Left renal pelvis (tissue), 4 donors: ENCODE measurements at regions not wholly inside any gene's neighbourhood (a gene's known extent, or its start where the extent isn't known, plus 50 kb on each side); places are given as distances from the start of the nearest gene placed in this dataset.

ENCODE experiments used
- DNase-seq, 4 donors: peaks; one replicate each; pipeline ENCODE4 v3.0.0-alpha.2; 2013; ENCODE audit warnings: low read depth in 4 of 4, low spot score in 3 of 4

DNA sequence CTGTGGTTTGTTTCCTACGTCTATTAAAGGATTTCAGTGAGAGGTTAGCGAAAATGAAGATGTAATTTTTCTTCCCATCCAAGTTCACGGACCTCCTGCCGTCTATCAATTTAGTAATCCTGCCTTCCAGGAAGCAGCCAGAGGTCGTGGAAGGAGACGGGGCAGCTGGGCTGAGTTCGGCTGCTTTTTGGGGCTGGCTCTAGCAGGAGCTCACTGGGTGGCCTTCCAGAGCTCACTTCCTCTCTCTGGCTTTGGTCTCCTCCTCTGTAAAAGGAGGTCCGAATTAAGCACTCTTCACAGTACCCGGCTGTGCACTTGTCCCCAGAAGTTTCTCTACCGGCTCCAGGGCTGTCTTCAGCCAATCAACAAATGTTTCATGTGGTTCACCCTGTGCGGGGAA lies 295.4 kb downstream of the BCOR start:
- DNase-seq, result no peak

DNA sequence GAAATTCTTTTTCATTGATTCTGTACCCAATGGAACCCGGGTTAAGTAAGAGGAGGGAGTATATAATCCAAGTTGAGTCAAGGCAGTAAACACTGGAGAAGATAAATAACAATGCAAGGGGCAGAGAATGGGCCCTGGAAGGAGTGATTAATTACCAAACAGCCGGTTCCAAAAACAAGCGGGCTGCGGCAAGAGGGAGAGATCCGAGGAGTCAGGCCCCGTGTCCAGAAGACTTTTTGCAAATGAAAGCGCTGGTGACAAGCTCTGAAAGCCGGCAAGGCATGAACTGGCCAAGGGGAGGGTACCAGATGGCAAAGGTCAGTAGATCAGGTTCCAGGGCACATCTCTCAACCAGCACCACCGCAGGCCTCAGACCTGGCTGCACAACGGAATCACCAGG lies 294.9 kb downstream of the BCOR start:
- no peak for DNase-seq

DNA sequence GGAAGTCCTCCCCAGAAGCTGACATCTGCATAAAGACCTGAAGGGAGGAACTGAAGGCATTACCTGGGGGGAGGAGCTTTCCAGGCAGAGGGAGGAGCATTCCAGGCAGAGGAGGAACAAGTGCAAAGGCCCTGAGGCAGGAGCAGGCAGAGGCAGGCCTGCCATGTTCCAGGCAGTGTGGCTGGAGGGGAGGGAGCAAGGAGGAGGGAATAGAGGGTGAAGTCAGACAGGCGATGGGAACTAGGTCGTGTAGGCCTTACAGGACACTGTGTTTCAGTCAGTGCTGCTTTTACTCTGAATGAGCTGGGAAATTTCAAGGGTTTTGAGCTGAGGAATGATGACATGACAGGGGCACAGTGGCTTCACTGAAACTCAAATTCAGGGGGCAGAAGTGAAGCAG lies 292.7 kb downstream of the BCOR start:
- DNase-seq, result no peak

DNA sequence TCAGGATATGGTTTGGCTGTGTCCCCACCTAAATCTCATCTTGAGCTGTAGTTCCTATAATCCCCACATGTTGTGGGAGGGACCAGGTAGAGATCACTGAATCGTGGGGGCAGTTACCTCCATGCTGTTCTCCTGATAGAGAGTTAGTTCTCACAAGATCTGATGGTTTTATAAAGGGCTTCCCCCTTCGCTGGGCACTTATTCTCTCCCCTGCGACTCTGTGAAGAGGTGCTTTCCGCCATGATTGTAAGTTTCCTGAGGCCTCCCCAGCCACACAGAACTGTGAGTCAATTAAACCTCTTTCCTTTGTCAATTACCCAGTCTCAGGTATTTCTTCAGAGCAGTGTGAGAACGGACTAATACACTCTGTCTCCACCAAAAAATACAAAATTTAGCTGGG lies 291.9 kb downstream of the BCOR start:
- DNase-seq, result no peak

DNA sequence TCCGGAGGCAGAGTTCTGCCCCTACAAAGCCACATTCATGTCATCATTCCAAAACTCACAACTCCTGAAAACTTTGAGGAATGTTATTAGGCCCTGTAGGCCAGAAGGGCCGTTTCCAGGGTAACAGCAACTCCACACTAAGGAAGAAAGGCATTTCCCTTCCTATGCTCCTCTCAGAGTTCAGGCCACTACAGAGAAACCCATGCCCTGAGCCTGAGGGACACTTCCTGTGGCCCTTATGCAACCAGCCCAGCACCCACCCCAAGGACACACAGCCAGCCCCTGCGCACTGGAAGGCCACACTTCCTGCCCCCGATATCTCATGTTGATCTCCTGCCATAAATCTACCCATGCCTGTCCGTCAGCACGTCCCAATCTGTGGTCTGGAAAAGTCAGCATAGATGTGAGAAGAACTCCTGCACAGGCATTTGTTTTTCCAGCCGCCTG lies 289.3 kb downstream of the BCOR start:
- DNase-seq, result no peak

DNA sequence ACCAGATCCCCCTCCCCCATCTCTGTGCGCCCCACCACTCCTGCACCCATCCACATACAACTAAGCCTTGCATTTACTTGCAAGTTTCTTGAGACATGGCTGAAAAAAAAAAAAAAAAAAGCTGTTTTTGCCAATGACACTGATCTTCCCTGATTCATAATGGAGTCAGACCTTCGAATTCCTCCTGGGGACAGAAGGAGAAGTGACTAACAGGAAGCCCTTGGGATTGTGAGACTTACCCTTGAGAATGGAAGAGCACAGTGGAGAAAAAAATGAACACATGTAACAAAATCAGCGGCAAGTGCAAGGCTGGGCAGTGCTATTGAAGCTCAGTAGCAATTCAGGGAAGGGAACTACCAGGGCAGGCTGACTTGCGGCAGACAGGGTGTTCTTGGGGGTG lies 288.4 kb downstream of the BCOR start:
- no peak for DNase-seq

DNA sequence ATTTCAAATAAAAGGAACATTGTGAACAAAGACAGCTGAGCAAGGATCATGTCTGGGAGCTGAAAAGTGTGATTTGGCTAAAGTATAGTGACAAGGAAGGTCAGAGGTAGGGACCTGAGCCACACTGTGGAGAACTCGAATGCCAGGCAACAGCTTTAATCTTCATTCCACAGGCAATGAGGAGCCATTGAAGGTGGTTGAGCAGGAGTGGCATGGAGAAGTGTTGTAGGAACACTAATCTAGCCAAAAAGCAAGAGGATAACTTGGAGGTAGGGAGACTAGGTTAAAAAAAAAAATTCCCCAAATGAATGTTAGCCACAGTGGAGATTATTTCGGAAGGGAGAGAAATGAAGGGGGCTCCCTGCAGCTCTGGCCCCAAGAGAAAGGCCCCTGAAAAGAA lies 286.9 kb downstream of the BCOR start:
- DNase-seq, result no peak

DNA sequence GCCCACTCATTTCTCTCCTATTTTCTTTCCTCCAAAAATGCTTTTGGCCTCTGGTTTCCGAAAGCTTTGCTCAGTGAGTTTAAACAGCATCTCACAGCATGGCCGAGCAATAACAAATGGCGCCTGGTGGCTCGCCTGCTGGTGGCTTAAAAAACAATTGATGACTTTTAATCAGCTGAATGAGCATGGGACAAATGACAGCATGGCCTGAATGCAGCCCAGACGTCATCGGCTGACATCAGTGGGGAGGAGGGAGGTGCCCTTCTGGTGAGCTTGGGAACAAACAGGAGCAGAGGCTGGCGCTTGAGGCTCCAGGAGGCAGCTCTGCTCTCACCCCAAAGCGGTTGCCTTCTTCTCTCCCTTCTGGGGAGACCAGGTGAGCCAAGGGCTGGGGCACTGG lies 286.4 kb downstream of the BCOR start:
- no peak for DNase-seq

DNA sequence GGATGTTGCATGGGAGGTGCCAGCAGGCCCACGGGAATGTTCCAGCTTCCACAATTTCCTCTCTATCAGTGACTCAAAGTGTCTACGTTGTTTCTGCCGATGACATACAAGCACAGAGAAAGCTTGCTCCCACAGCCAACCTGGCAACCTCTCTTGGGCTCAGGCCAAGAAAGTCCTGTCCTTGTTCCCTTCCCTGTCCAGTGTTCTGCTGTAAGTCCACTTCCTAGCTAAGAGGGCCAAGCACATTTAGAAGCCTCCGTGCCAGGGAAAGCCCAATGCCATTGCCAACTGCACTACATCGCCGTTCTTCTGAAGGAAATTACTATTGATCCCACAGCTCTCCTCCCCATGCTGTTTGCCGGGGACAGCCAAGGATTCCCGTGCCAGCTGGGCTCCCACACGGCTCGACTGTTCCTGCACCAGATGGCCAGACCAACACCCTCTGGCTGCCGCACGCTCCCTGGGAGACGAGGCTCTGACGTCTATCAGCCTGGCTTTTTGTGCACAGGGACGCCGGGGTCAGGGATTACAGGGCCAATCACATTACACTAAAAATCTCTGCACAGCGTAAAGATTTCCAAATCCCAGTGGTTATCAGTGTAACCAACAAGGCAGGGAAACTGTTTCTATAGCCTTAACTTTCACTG lies 284.0 kb downstream of the BCOR start:
- no peak for DNase-seq

DNA sequence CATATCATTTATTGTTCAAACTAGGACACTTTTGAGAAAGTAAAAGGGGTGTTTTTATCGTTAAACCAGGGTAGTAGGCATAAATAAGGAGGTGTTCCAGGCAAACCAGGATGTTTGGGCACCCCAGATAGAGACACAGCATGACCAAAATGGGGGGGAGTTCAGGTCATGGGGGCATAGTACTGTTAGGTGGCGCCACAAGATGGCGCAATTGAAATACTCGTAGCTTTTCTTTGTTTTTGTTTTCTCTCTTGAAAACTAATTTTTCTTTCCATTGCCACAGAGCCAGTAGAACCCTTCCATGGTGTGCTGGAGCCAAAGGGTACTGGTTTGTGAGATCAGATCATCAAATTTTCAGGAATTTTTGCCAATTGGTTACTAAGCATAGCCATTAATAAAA lies 283.4 kb downstream of the BCOR start:
- no peak for DNase-seq

DNA sequence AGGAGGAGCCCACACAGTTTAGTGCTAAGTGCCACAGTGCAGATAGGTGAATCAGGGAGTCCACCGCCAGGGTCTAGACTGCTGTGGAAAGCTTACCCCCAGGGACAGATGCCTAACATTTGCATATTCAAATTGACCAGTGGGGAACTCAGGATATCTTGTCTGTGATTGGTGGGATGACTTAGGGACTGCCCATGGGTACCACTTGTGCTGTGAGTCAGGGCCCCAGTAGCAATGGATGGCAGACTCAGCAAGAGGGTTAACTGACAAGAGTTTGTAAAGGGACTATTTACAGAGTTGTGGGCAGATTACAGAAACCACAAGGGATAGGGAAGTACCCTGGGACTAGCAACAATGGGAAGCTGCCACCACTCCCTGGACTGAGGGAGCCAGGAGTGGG lies 282.1 kb downstream of the BCOR start:
- DNase-seq, result no peak

DNA sequence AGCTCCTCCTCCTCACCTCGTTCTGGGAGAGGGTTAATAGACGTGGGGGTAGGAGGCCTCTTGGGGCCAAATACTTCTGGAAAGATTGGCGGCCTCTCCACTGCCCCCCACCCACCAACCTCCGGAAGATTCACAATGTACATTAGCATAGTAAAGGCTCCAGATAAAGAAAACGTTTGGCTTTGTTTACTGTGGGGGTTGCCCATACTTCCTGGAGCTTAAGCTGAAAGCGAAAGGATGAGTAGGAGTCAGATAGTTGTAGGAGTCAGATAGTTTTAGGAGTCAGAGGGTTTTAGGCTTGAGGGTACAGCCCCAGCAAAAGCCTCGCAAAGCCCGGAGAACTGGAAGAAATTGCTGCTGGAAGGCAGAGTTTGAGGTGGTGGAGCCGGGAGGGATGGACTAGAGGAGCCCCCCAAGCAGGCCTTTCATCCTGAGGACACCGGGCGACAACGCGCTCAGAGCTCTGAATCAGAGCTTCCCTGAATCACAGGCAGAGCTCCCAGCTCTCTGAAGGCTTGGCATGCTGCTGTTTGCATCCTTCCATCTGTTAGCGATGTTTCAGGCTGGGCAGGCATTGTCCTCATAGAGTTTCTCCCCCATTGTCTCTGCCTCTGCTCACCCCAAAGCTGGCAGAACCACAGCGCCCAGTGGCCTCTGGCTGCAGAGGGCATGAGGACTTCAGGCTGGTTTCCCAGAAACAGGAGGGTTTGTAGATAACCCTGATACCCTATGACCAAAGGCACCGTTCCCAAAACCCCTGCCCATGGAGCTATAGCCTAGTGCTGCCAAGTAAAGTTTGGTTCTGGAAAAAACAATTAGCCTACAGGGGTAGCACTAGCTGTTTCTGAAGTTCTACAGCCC lies 280.7 kb downstream of the BCOR start:
- DNase-seq, result no peak

DNA sequence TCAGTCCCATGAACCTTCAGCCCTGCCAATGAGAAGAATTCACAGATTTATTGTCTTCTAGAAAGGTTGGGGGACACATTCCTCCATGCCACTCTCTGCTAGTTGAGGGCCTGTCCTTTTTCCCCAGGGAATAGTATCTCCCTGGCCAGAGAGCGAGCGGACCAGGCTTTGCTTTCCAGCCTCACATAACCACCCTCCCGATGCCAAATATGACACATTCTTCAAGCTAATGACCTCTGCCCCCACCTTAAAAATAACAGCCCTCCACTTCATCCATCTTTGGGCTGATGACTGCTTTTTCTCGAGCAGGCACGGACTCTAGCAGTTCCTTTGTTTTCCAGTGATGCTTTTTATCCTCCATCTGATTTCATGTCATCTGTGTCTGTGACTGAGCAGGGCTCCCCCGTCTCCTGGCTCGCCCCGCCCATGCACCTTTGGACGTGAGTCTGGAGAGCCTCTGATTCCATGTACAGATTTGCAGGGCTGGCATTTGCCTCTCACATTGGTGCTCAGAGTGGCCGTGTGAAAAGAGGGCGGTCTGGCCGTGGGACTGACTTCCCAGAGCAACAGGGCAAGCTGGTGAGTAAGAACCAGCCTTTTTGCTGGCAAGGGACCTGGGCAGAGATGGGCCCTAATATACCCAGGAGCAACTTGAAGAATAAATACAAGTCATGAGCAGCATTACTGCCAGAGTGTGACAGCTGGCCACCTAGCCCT lies 279.8 kb downstream of the BCOR start:
- DNase-seq, result no peak

DNA sequence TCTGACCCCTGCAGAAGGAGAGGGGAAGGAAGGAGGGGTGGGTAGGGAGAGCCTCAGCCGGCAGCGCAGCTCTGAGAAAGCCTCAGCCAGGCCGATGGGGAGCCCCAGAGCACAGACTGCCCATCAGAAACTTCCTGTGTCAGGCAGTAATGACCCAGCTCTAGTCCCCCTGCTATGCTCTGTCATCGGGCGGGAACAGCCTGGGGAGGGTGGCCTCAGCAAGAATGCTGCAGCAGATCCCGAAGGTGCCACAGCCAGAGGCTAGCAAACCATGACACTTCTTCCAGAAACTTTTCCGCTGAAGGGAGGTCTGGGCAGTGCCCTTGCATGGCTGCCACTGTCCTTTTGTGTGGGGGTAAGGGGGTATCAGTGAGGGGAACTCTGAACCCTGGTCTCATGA lies 279.0 kb downstream of the BCOR start:
- DNase-seq, result no peak

DNA sequence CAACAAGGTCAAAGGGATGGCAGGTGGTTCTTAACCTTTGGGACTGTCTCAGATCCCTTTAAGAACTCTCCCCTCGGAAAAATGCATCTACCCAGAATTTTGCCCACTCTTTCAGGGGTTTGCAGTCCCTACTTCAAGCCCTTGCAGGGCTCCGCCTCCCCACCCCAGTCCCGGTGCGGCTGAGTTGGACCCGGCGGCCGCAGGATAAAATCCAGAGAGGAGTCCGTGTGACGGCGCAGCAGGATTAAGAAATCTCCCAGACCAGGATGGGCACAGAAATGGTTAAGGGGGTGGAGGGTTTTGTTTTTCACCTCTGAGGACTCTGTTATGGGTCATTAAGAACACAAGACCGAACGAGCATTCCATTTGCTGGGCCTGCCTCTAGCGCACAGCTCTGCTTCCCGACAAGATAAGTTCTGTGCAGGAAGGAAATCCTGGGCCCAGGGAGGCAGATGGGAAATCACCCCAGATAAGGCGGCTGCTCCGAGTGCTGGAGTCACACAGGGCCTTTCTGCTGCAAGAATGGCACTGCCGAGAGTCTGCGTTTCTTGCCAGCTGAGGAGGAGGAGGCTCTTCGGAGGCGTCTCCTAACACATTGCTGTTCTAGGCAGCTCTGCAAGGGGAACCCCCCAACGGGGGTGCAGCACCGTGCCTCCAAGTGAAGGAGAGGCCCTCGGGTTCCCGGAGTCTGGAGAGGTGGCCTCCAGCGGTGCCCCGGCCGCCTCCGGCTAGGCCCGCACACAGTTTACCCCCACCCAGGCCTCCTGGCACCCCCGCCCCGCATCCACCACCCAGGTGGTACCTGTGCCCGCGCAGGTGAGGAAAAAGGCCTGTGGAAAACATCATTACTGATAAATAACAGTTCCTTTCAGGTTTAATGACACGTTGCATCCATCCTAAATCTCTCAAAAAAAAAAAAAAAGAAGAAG lies 277.6 kb downstream of the BCOR start:
- DNase-seq, result no peak

DNA sequence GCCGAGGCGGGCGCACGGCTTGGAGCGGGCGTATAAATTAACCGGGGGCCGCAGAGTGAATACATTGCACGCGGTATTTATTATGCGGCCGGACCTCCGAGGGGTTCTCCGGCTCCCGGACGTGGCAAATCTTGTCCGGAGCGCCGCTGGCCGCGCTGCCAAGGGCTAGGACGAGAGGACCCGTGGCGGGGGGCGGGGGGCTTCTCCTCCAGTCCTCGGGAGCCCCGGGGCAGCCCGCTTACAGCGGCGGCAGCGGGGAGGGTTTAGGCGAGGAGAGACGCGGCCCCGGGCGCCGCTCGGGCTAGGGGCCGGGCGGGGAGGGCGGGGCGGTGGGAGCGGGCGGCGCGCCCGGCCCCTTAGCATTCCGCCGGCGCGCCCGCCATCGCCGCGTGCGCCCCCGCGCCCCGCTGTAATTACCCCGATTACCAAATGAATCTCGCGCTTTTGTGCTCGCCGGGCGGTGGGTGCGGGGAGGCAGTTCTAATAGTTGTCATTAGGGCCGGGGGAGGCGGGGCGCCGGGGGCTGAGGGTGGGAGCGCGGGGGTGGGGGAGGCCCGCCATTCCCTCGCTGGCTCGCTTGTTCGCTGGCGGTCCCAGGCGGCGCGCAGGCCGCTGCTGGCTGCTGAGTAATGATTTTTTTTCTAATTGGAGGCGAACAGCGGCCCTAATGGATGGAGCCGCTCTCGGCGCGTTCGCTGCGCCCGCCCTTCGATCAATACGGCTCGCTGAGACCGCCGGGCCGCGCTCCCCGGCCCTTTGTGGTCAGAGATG lies 276.6 kb downstream of the BCOR start:
- no peak for DNase-seq

DNA sequence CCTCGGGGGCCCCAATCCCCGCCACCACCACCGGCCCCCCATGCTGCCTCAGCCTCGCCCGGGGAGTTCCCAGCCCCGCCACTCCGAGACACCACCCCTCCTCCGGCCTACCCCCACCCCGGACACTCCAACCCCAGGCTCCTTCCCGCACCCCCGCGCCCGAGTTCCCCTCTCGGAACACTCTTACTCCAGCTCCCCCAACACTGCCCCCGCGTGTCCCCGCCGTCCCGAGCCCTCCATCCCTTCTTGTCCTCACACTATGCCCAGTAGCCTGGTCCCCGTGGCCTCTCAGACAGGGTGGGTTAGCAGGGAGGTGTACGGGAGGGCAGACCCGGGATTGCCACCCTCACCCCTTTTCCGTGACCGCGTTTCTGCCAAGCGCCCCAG lies 276.1 kb downstream of the BCOR start:
- DNase-seq, result no peak

DNA sequence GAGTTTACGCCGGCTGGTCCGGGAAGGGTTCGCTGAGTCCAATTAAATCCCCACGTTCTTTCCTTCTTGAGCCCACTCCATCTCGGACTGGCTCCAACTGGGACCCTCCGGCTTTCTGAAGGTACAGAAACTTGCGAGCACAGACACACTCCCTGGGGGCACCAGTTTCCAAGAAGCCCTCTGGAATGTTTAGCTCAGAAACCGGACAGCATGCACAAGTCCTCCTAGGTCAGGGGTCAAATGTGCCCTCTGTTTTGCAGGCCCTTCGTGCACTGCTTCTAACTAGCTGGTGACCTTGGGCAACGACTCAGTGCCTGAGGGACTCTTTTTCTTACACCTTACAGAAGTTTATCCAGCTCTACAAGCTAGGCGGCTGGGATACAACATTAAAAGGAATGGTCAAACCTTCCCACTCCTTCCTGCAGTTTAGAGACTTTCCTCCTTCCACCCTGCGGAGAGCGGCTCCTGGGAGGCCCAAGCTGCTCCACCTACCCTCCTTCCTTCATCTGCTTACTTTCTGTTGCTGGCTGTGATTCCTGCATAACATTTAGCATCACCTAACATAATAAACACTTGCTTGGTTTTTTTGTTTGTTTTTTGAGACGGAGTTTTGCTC lies 275.5 kb downstream of the BCOR start:
- no peak for DNase-seq

DNA sequence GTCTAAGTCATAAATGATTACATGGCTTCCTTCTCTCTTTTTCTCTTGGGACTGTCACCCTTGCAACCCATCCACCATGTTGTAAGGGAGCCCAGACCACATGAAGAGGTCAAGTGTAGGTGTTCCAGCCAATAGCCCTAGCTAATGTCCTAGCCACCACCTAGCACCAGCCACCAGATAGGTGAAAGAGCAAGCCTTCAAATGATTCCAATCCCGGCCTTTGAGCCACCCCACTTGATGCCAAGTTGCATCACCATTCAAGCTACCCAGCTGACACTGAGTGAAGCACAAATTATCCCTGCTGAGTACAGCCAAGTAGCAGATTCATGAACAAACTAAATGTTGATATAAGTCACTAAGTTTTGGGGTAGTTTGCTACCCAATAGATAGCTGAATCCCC lies 274.3 kb downstream of the BCOR start:
- no peak for DNase-seq

DNA sequence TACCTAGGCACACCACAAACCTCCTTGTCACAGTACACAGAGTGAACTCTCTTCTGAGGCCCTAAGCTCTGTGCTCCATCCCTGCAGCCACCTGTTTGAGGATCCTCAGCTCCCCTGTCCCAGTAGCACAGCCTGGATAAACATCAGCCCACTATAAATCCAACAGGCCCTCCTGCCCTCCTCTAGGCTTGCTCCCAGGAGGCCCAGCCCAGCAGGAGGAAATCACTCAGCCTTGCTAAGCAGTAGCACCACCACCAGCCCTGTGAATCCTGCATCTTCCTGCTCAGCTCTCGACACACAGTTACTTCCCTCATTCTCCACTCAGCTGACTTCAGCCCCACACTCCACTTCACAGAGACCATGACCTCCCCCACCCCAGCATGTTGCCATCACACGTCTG lies 273.9 kb downstream of the BCOR start:
- DNase-seq, result no peak
